Neural cell (in vitro differentiated cells): ENCODE measurements at regions not wholly inside any gene's neighbourhood (a gene's known extent, or its start where the extent isn't known, plus 50 kb on each side); places are given as distances from the start of the nearest gene placed in this dataset.

Source experiments
- CTCF ChIP-seq: fragments of 450-650 bp; IDR thresholded peaks from 2 replicates; pipeline ENCODE4 v1.5.1; 2014; ENCODE audit warnings: antibody characterized with exemption, mild to moderate bottlenecking, moderate library complexity; ENCODE audit not compliant: poor library complexity, severe bottlenecking
- EP300 ChIP-seq: fragments of 450-650 bp; conservative IDR thresholded peaks from 2 replicates; pipeline ENCODE4 v1.6.1; 2014; ENCODE audit warnings: antibody characterized with exemption, mild to moderate bottlenecking, moderate library complexity; ENCODE audit not compliant: poor library complexity, severe bottlenecking
- POLR2AphosphoS5 ChIP-seq: IDR thresholded peaks from 2 replicates; pipeline ENCODE4 v1.6.1; 2012

- TF ChIP-seq POLR2AphosphoS5 (no peak), EP300 (no peak), CTCF (no peak)
Observed at GRCh38 chr10:31647861-31648260, 280.8 kb downstream of the ARHGAP12 start.
